ENCODE measurements at regions not wholly inside any gene's neighbourhood (a gene's known extent, or its start where the extent isn't known, plus 50 kb on each side); places are given as distances from the start of the nearest gene placed in this dataset.

DNA sequence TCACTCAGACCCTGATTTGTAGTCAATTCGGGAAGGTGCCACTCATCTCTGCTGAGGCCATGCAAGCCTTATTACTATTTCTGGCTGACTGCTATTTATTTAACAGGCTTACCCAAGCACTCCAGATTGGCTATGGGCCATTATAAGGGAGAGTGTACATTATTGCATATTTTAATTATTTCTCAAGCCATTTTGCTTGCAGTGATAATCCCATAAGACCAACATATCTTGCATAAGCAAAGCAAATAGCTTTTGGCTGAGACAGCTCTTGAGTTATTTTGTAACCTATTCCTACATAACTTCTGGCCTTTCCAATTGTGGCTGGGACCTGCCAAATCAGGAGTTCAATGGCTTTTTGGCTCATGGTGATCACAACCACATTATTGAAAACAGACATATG is 509.6 kb upstream of the USP15 start:
- Histone ChIP-seq H3K4ac (replicated peaks; ENCODE audit: insufficient read length, low read depth, low read length) (no peak overlapping the region), H3K36me3 (ENCODE audit: control insufficient read depth in 2 of 4, insufficient read depth in 4 of 4, low read length in 3 of 4) (no peaks in the 10 kb centered on the region), H3K23me2 (ENCODE audit: low read depth, low read length) (no peaks in the 10 kb centered on the region), H4K8ac (ENCODE audit: extremely low read depth, insufficient read depth, low read length) (no peak overlapping the region), H3K9me3 (ENCODE audit: insufficient read depth in 2 of 2, low read depth in 1 of 2, low read length in 1 of 2) (no peaks in the 10 kb centered on the region), H3K27ac (ENCODE audit: low read depth, low read length) (no peak overlapping the region), H2BK120ac (replicated peaks; ENCODE audit: low read depth, low read length) (no peak overlapping the region), H2BK12ac (ENCODE audit: low read depth, low read length) (no peak overlapping the region), H3K18ac (ENCODE audit: extremely low read depth, low read length) (no peak overlapping the region), H4K5ac (ENCODE audit: insufficient read length, low read depth, low read length) (no peak overlapping the region), H2AK5ac (ENCODE audit: low read depth, low read length) (no peak overlapping the region), H3K56ac (replicated peaks; ENCODE audit: insufficient read length, low read depth, low read length) (no peak overlapping the region), H3K14ac (ENCODE audit: insufficient read length) (no peak overlapping the region), H3K79me2 (ENCODE audit: control insufficient read depth in 1 of 2, insufficient read depth in 2 of 2, low read length in 2 of 2) (no peaks in the 10 kb centered on the region), H2BK15ac (ENCODE audit: low read length) (no peak overlapping the region), H3K4me2 (ENCODE audit: insufficient read depth in 1 of 2, low read depth in 2 of 2, low read length in 2 of 2) (no peak overlapping the region), H3K4me3 (ENCODE audit: extremely low read depth in 1 of 4, insufficient read depth in 2 of 4, low read depth in 3 of 4, low read length in 4 of 4) (no peak overlapping the region), H4K20me1 (replicated peaks in 1 of 2; ENCODE audit: control insufficient read depth in 1 of 2, insufficient read depth in 2 of 2, low read length in 2 of 2) (no peaks in the 10 kb centered on the region), H2BK5ac (ENCODE audit: low read depth, low read length) (no peak overlapping the region), H3K79me1 (ENCODE audit: low read depth, low read length) (no peaks in the 10 kb centered on the region), H3K27me3 (replicated peaks in 1 of 4; ENCODE audit: control insufficient read depth in 3 of 4, extremely low read depth in 1 of 4, insufficient read depth in 3 of 4, low read length in 3 of 4) (peaks cover 0 to 1% (median 0%) of the 10 kb centered on the region in 4 experiments; a peak in 1 of 7 replicates), H2AFZ (ENCODE audit: low read length) (no peak overlapping the region), H4K91ac (replicated peaks; ENCODE audit: insufficient read length, low read length) (no peak overlapping the region), H2BK20ac (ENCODE audit: low read length) (no peak overlapping the region), H3K4me1 (replicated peaks in 1 of 4; ENCODE audit: control insufficient read depth in 3 of 4, insufficient read depth in 4 of 4, low read length in 3 of 4) (no peaks in the 10 kb centered on the region), H3K9ac (replicated peaks in 1 of 4; ENCODE audit: extremely low read depth in 1 of 4, low read depth in 3 of 4, low read length in 3 of 4) (no peak overlapping the region), H3K23ac (ENCODE audit: insufficient read length) (no peak overlapping the region)
- no peak for DNase-seq (ENCODE audit: low read depth in 1 of 2, low spot score in 2 of 2)
- CTCF ChIA-PET (ENCODE audit: partially characterized antibody), result no interaction called here
- WGBS, 2 experiments (ENCODE audit: extremely low coverage in 1 of 2, insufficient coverage in 1 of 2, insufficient read length in 1 of 2, insufficient replicate concordance in 2 of 2, low coverage in 1 of 2, low lambda C conversion rate in 2 of 2, missing lambda C conversion rate in 1 of 2), result 100% methylated on average over 1 of the region's 1 CpG; no CpG with 5 or more reads in 1 of the 2 experiments
- no peak for FAIRE-seq
- POLR2A ChIA-PET (ENCODE audit: partially characterized antibody), result no interaction called here
- TF ChIP-seq FOSL1 (IDR thresholded peaks at IDR 0.05; ENCODE audit: insufficient read depth, low read depth, low read length) (no peak), NRF1 (IDR thresholded peaks at IDR 0.05; ENCODE audit: low read depth, low read length) (no peak), TEAD4 (IDR thresholded peaks at IDR 0.05; ENCODE audit: low read depth, low read length) (no peak), HDAC6 (IDR thresholded peaks at IDR 0.05; ENCODE audit: low read depth, low read length) (no peak), BCL11A (IDR thresholded peaks at IDR 0.05; ENCODE audit: low read depth in 2 of 2, low read length in 2 of 2) (no peak), CHD2 (IDR thresholded peaks at IDR 0.05; ENCODE audit: low read length) (no peak), SAP30 (IDR thresholded peaks at IDR 0.05; ENCODE audit: insufficient read depth, insufficient replicate concordance, low read length) (no peak), CTBP2 (IDR thresholded peaks at IDR 0.05; ENCODE audit: borderline replicate concordance, insufficient read depth, insufficient read length, low read length) (no peak), BRCA1 (IDR thresholded peaks at IDR 0.05; ENCODE audit: low read depth, low read length) (no peak), EP300 (IDR thresholded peaks at IDR 0.05; ENCODE audit: borderline replicate concordance in 1 of 2, low read depth in 2 of 2, low read length in 2 of 2) (no peak)
- TF ChIP-seq, protein P1, sequence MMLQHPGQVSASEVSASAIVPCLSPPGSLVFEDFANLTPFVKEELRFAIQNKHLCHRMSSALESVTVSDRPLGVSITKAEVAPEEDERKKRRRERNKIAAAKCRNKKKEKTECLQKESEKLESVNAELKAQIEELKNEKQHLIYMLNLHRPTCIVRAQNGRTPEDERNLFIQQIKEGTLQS (IDR thresholded peaks at IDR 0.05; ENCODE audit: insufficient read depth, low read depth, low read length), result no peak
